ENCODE measurements at regions not wholly inside any gene's neighbourhood (a gene's known extent, or its start where the extent isn't known, plus 50 kb on each side); places are given as distances from the start of the nearest gene placed in this dataset.
"Not testable (repeated sequence)": the region's sequence is repeated elsewhere in the genome, so short reads cannot be mapped to it uniquely, and the experiment has no call there.

DNA sequence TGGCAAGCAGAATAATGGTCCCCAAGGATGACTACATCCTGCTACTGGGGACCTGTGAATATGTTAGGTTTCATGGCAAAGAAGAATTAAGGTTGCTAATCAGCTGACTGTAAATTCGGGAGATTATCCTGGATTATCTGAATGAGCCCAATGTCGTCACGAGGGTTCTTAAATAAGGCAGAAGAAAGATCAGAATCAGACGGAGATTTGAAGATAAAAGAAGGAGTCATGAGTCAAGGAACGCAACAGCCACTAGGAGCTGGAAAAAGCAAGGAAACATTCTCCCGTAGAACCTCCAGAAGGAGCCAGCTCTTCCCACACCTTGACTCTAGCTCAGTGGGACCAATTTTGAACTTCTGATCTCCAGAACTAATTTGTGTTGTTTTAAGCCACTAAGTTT lies 82.9 kb upstream of the APBB1IP start:
- DNase-seq (ENCODE audit: low spot score): no peak

DNA sequence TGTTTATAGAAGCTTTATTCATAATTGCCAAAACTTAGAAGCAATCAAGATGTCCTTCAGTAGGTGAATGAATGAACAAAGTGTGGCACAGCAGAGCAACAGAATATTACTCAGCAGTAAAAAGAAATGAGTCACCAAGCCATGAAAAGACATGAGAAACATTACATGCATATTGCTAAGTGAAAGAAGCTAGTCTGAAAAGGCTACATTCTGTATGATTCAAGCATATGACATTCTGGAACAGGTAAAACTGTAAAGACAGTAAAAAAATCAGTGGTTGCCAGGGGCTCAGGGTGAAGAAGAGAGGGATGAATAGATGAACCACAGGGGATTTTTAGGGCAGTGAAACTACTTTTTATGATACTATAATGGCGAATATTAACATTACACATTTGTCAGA lies 80.9 kb upstream of the APBB1IP start:
- DNase-seq (ENCODE audit: low spot score): no peak

GRCh38 chr10:26358071-26358470 lies 80.1 kb upstream of the APBB1IP start:
- no peak for DNase-seq (ENCODE audit: low spot score)

DNA sequence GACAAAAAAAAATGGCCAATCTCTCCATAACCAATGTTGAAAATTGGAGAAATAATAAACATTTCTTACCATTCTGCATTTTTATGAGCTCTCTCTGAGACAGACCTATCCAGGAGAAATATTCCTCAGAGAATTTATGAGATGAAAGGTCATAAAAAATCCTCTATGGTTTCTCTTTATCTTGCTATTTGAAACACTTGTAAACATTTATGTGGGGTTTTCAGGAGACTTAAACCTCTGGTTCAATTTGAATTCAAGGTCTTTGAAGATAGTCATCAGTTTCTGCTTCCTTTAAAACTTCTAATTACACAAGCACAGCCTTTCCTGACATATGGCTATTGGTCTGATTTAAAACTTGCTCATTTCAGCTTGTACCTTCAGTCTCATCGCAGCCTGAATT lies 78.5 kb upstream of the APBB1IP start:
- no peak for DNase-seq (ENCODE audit: low spot score)

DNA sequence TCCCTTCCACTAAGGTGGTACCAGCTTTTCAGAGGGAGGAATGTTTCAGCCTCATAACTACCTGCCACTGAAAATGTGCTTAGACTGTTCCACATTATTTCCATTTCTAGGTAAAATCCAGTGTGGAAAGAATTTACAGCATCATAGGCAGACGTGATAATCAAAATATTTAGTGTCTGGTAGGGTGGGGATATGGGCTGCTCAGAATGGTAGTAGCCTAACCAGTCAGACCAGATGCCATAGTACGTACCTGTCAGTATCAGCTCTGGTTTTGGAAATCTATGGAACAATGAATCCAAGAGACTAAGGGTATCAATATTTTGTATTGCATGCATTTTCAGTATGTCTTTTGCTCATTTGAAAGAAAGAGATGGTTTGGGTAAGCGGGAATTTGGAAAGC lies 76.8 kb upstream of the APBB1IP start:
- DNase-seq (ENCODE audit: low spot score): no peak

DNA sequence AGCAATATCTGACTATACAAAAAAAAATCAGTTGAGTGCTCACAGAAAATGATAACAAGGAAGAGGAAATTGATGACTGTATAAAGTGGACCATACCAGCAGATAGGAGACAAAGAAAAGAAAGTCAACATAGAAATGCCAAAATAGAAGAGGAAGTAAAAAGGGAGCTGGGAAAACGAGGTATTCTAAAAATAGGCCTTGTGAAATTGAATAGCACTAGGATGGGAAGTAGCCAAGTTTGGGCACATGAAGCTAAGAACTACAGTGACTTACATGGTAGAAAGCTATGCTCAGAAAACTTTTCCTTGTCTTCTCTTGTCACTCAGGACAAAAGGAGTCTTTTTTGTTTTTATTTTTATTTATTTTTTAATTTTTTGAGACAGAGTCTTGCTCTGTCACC lies 76.2 kb upstream of the APBB1IP start:
- peak; percentile 38 for DNase-seq (ENCODE audit: low spot score)

- DNase-seq (ENCODE audit: low spot score): no peak
Observed at GRCh38 chr10:26365681-26366358, 72.3 kb upstream of the APBB1IP start.

DNA sequence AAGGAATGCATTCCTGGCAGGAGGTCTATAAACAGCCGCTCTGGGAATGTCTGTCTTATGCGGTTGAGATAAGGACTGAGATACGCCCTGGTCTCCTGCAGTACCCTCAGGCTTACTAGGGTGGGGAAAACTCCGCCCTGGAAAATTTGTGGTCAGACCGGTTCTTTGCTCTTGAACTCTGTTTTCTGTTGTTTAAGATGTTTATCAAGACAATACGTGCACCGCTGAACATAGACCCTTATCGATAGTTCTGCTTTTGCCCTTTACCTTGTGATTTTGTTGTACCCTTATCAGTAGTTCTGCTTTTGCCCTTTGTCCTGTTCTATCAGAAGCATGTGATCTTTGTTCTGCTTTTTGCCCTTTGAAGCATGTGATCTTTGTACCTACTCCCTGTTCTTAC lies 71.1 kb upstream of the APBB1IP start:
- not testable (repeated sequence) for DNase-seq (ENCODE audit: low spot score)

GRCh38 chr10:26367771-26368170 lies 70.4 kb upstream of the APBB1IP start:
- DNase-seq (ENCODE audit: low spot score): no peak

- DNase-seq (ENCODE audit: low spot score): no peak
Observed at GRCh38 chr10:26368463-26368862, 69.7 kb upstream of the APBB1IP start.

DNA sequence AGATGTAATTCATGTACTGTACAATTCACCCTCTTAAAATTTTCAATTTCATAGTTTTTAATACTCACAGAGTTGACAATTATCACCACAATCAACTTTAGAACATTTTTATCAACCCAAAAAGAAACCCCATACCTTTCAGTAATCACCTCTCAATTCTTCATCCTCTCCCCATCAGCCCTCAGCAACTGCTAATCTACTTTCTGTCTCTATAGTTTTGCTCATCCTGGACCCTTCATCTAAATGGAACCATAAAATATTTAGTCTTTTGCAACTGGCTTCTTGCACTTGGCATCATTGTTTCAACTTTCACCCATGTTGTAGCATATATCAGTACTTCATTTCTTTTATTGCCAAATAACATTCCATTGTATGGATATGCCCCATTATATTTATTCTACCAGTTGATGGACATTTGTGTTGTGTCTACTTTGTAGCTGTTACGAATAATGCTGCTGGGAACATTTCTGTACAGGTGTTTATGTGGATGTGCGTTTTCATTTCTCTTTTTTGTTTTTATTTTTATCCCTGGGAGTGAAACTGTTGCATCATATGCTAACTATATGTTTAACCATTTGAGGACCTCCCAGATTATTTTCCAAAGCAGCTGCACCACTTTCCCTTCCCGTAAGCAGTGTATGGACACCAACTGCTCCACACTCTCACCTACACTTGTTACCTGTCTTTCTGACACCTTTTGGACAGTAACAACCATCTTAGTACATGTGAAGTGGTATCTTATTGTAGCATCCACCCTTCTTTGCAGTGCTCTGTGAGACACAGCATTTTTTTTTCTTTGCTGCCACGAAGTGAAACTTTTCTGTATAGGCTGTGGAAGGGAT lies 65.4 kb upstream of the APBB1IP start:
- peak; percentile 21 for DNase-seq (ENCODE audit: low spot score)

DNA sequence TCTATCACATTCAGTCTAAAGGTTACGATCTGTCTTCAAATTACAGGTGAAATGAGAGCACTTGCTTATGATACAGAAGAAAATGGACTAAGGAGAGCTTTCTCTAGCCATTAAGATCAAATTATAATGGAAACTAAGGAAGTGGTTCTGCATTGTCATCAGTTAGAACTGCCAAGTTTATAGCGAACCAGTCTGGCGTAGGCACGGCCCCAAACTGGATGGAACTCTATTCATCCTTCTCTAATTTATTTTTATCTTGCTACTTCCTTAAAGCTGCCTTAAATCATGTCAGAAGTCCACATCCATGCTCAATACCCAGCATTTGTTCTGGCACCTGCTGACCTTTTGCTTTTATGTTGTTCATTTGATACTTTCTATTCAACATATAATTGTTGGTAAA lies 63.7 kb upstream of the APBB1IP start:
- peak; percentile 53 for DNase-seq (ENCODE audit: low spot score)

- DNase-seq (ENCODE audit: low spot score): not testable (repeated sequence)
Observed at GRCh38 chr10:26377224-26377810, 60.8 kb upstream of the APBB1IP start.

- DNase-seq (ENCODE audit: low spot score): no peak
Observed at GRCh38 chr10:26378861-26379294, 59.3 kb upstream of the APBB1IP start.

DNA sequence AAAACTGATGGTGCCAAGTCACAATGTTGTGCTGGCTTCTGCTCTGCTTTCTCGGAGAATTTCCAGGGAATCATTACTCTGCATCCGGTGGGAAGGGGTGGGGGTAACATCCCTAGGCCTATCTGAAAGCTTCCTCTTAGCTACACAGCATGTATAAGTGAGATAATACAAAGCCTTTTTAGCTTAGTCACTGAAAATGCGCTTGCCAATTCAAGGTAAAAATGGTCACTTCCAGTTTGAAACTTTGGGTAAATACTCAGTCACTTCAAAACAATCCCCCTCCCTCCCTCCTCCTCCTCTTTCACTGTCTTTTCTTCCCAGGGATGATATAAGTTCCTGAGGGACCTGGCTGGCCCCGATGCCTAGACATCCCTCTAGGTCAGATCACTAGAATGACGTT lies 57.3 kb upstream of the APBB1IP start:
- no peak for DNase-seq (ENCODE audit: low spot score)

DNA sequence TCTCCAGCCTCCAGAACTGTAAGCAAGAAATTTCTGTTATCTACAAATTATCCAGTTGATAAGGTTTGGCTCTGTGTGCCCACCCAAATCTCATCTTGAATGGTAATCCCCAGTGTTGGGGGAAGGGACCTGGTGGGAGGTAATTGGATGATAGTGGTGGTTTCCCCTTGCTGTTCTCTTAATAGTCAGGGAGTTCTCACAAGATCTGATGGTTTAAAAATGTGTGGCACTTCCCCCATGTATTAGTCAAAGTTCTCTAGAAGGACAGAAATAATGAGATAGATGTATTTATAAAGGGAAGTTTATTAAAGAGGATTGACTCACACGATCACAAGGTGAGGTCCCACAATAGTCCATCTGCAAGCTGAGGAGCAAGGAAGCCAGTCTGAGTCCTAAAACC lies 56.2 kb upstream of the APBB1IP start:
- no peak for DNase-seq (ENCODE audit: low spot score)

GRCh38 chr10:26384600-26384999 lies 53.5 kb upstream of the APBB1IP start:
- DNase-seq (ENCODE audit: low spot score): no peak

DNA sequence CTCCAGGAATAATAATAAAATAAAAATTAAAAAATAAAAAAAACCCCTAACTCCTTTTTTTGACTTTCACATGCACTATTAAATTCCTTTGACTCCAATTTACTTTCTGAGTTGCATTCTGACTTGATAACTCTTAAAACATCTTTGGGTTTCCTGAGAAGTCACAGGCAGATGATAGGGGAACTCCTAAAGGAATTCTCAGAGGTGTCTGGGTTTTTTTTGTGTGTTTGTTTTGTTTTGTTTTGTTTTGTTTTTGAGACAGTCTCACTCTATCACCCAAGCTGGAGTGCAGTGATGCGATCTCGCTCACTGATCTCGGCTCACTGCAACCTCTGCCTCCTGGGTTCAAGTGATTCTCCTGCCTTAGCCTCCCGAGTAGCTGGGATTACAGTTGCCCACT lies 52.7 kb upstream of the APBB1IP start:
- DNase-seq (ENCODE audit: low spot score): no peak

DNA sequence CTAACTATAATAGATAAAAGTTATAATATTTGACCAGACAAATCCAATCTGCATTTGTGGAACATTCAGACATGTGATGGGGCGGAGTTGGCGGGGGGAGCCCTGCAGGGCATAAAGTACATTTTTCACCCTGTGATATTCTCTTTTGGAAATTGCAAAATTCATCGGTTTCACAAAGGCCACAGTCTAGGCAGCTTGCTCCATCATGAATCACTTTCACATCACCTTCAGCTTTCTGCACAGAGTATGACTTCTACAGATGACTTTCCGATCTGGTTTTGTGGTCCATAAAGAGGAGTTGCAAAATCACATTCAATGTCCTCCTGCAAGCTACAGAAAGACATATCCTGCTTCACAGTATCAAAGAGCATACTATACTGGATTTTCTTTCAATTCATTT lies 51.4 kb upstream of the APBB1IP start:
- no peak for DNase-seq (ENCODE audit: low spot score)

All from globus pallidus (tissue), 1 donor.